K562 (cell line): ENCODE measurements at regions not wholly inside any gene's neighbourhood (a gene's known extent, or its start where the extent isn't known, plus 50 kb on each side); places are given as distances from the start of the nearest gene placed in this dataset.

Experiments used
- ATAC-seq: fragments of 200-7000 bp; cut with Tn5 transposase; 3 replicates; pipeline ENCODE4 v1.9.1; 2020; ENCODE audit warnings: moderate library complexity
- BruUV-seq: library from RNA; stranded (reverse); fragments of 400-500 nt; replicated peaks from 2 replicates; lab custom pipeline; 2021; lab: Mats Ljungman, UMichigan
- CTCF ChIA-PET: fragments of 300-600 bp; formaldehyde crosslinking; extraction: SDS; loops from one replicate; lab custom pipeline; 2021; ENCODE audit warnings: low intra/inter-chr PET ratio; lab: Yijun Ruan, JAX
- POLR2A ChIA-PET: fragments of 300-600, 350-650 bp; sonication (Branson Sonifier 250); formaldehyde crosslinking; extraction: SDS; loops from one replicate; lab custom pipeline; 2021; ENCODE audit warnings: antibody characterized with exemption, inconsistent platforms; lab: Yijun Ruan, JAX
- DNase-seq, 4 experiments: peaks; one replicate each; pipeline versions ENCODE4 v3.0.0 to v3.0.0-alpha.2; 2011 to 2018; ENCODE audit warnings: low spot score in 3 of 4, mixed read lengths in 3 of 4; ENCODE audit errors: extremely low read depth in 1 of 4
- FAIRE-seq: peaks from 2 replicates; lab custom pipeline; 2011; peaks lifted over from hg19 to GRCh38; lab: Jason Lieb, UNC
- H2AFZ ChIP-seq: 2 replicates; pipeline ENCODE4 v1.6.0; 2011; ENCODE audit warnings: low read depth, low read length, control low read depth, inconsistent platforms
- H3K27ac ChIP-seq: fragments of 200-600 bp; 3 replicates; pipeline ENCODE4 v1.8.0; 2011; ENCODE audit warnings: low read depth, mild to moderate bottlenecking, control low read depth, inconsistent platforms, low read length, moderate library complexity, mixed read lengths; ENCODE audit errors: extremely low read depth
- H3K27me3 ChIP-seq, 2 experiments: fragments of 300-600 bp in 1 of 2; 2 replicates in 1 of 2; 3 replicates in 1 of 2; pipeline versions ENCODE4 v1.6.0 to v1.8.0; 2011; ENCODE audit warnings: inconsistent platforms in 2 of 2, low read length in 2 of 2, mild to moderate bottlenecking in 1 of 2, mixed read lengths in 1 of 2, moderate library complexity in 1 of 2; ENCODE audit not compliant: control insufficient read depth in 2 of 2, insufficient read depth in 2 of 2
- H3K36me3 ChIP-seq: fragments of 300-600 bp; 3 replicates; pipeline ENCODE4 v1.8.0; 2011; ENCODE audit warnings: mild to moderate bottlenecking, low read length, inconsistent platforms; ENCODE audit not compliant: control insufficient read depth, insufficient read depth
- H3K4me1 ChIP-seq, 2 experiments: fragments of 200-600 bp in 1 of 2; replicated peaks in 1 of 2; 2 replicates in 1 of 2; 3 replicates in 1 of 2; pipeline versions ENCODE4 v1.5.1 to v1.8.0; 2011; ENCODE audit warnings: inconsistent platforms in 2 of 2, low read length in 2 of 2, mild to moderate bottlenecking in 1 of 2, mixed read lengths in 1 of 2, moderate library complexity in 1 of 2; ENCODE audit not compliant: control insufficient read depth in 2 of 2, insufficient read depth in 2 of 2
- H3K4me2 ChIP-seq: 2 replicates; pipeline ENCODE4 v1.6.1; 2011; ENCODE audit warnings: low read length, control low read depth, inconsistent platforms, mixed read lengths; ENCODE audit not compliant: insufficient read depth
- H3K4me3 ChIP-seq: fragments of 200-600 bp; sonication (generic), shearing (Covaris generic); 2 replicates; pipeline ENCODE4 v1.5.1; 2016; ENCODE audit warnings: control low read depth, inconsistent platforms
- H3K79me2 ChIP-seq: fragments of 200-600 bp; 3 replicates; pipeline ENCODE4 v1.8.0; 2011; ENCODE audit warnings: low read length, inconsistent platforms; ENCODE audit not compliant: control insufficient read depth, insufficient read depth
- H3K9ac ChIP-seq, 2 experiments: 2 replicates each; pipeline versions ENCODE4 v1.6.0 to v1.6.1; 2011; ENCODE audit warnings: low read depth in 2 of 2, low read length in 2 of 2, control low read depth in 1 of 2, inconsistent platforms in 1 of 2, mild to moderate bottlenecking in 1 of 2, mixed read lengths in 1 of 2; ENCODE audit not compliant: insufficient read depth in 1 of 2
- H3K9me1 ChIP-seq: one replicate; pipeline ENCODE4 v1.6.0; 2011; ENCODE audit warnings: inconsistent platforms, mild to moderate bottlenecking, low read length, moderate library complexity; ENCODE audit not compliant: control insufficient read depth, insufficient read depth
- H3K9me3 ChIP-seq: replicated peaks from 2 replicates; pipeline ENCODE4 v1.5.1; 2011; ENCODE audit warnings: low read depth, low read length, inconsistent platforms; ENCODE audit not compliant: control insufficient read depth, insufficient read depth
- H4K20me1 ChIP-seq: replicated peaks from 2 replicates; pipeline ENCODE4 v1.6.1; 2011; ENCODE audit warnings: low read length, inconsistent platforms, mixed read lengths; ENCODE audit not compliant: control insufficient read depth, insufficient read depth
- MAZ ChIP-seq, 2 experiments: fragments of 450-650 bp in 1 of 2; sonication (generic) in 1 of 2; formaldehyde crosslinking; IDR thresholded peaks in 1 of 2; conservative IDR thresholded peaks in 1 of 2; 2 replicates each; pipeline versions ENCODE4 v1.4.0 to v1.5.0; 2020; ENCODE audit warnings: mild to moderate bottlenecking in 1 of 2, missing genetic modification reagents in 1 of 2
- MTF1 ChIP-seq: fragments of 250-450 bp; sonication (Bioruptor Pico); IDR thresholded peaks from 2 replicates; pipeline ENCODE4 v1.9.0; 2021; ENCODE audit warnings: moderate library complexity, mild to moderate bottlenecking, inconsistent platforms, borderline replicate concordance
- RBM22 ChIP-seq: fragments of 200-400 bp; formaldehyde crosslinking; IDR thresholded peaks from 2 replicates; pipeline ENCODE4 v1.6.1; 2018; ENCODE audit warnings: low read length, low read depth; ENCODE audit not compliant: poor library complexity, severe bottlenecking
- RBM25 ChIP-seq: fragments of 200-400 bp; formaldehyde crosslinking; IDR thresholded peaks from 2 replicates; pipeline ENCODE4 v1.6.1; 2018; ENCODE audit warnings: low read length, low read depth, moderate library complexity; ENCODE audit not compliant: severe bottlenecking
- SUPT5H ChIP-seq: fragments of 450-650 bp; IDR thresholded peaks from 2 replicates; pipeline ENCODE4 v1.6.1; 2016
- ZNF780A ChIP-seq: fragments of 250-450 bp; sonication (Bioruptor Pico); IDR thresholded peaks from 2 replicates; pipeline ENCODE4 v1.5.0; 2021; ENCODE audit warnings: mild to moderate bottlenecking
- WGBS: fragments of 100-300 bp; shearing (Covaris generic); methylation state at CpG from one replicate; pipeline ENCODE4 v1.1.6; 2016; ENCODE audit warnings: low coverage, mixed read lengths; ENCODE audit not compliant: insufficient coverage; ENCODE audit errors: missing lambda C conversion rate; 5-methylcytosine and 5-hydroxymethylcytosine counted together
- in situ Hi-C: fragments of 300-500 bp; cut with MboI; formaldehyde crosslinking; loops from 4 replicates; pipeline ENCODE4 v1.15.0; 2018; ENCODE audit warnings: inconsistent platforms, mixed read lengths
- intact Hi-C: fragments of 100-400 bp; cut with micrococcal nuclease; formaldehyde crosslinking; loops from 2 replicates; pipeline ENCODE4 v1.14.2; 2022
- TF ChIP-seq, protein P1 (sequence below): fragments of 450-650 bp; formaldehyde crosslinking; IDR thresholded peaks from 2 replicates; pipeline ENCODE4 v1.4.0; 2020; ENCODE audit warnings: mild to moderate bottlenecking, mixed read lengths
- TF ChIP-seq, protein P2 (sequence below): IDR thresholded peaks from 2 replicates; pipeline ENCODE4 v1.6.1; 2014; ENCODE audit warnings: antibody characterized with exemption
- TF ChIP-seq, protein P3 (sequence below): sonication (generic); formaldehyde crosslinking; IDR thresholded peaks from 2 replicates; pipeline ENCODE4 v1.8.0; 2022; ENCODE audit warnings: missing genetic modification reagents, mild to moderate bottlenecking, borderline replicate concordance
- TF ChIP-seq, protein P4 (sequence below): conservative IDR thresholded peaks from 2 replicates; pipeline ENCODE4 v1.6.1; 2011; ENCODE audit warnings: low read depth, mild to moderate bottlenecking, low read length; ENCODE audit not compliant: control insufficient read depth

DNA sequence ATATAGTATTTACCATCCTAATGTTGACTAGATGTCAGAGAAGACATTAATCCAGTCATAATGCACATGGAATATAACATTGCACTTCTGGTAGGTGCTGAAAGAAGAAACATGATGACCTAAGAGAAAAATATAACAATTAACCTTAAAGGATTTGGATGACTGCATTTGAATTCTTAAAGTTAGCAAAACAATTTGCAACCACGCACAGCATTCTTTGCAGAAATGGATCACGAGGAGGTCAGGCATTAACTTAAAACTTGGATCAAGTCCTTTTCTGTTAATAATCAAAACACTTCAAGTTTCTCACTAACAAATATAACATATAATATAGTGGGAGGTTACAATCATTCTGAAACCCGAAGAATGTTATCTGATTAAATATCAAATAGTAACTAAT lies 525.0 kb upstream of the SLITRK6 start:
- DNase-seq (no peak), FAIRE-seq (no peak), ATAC-seq (no peak)
- no peak overlapping the region for H3K27ac ChIP-seq
- CTCF ChIA-PET = no interaction called here
- TF ChIP-seq MAZ (CRISPR knock-in tag; conservative IDR thresholded peaks at IDR 0.05 in 1 of 2, IDR thresholded peaks at IDR 0.05 in 1 of 2) = no peak
- TF ChIP-seq ZNF780A (CRISPR knock-in tag) = no peak
- no peak for TF ChIP-seq RBM22
- no peak for TF ChIP-seq MTF1
- POLR2A ChIA-PET = no interaction called here
- no peaks in the 10 kb centered on the region for H3K9me3 ChIP-seq
- no peak overlapping the region for H3K9ac ChIP-seq
- H3K27me3 ChIP-seq = no peaks in the 10 kb centered on the region
- H4K20me1 ChIP-seq = no peaks in the 10 kb centered on the region
- no peaks in the 10 kb centered on the region for H3K9me1 ChIP-seq
- 5% methylated on average over 3 of the region's 3 CpGs for WGBS
- no peak overlapping the region for H3K4me2 ChIP-seq
- in situ Hi-C loops = no loop called here
- H3K4me1 ChIP-seq = no peaks in the 10 kb centered on the region
- no peaks in the 10 kb centered on the region for H3K36me3 ChIP-seq
- intact Hi-C loops = no loop called here
- H3K79me2 ChIP-seq = no peaks in the 10 kb centered on the region
- BruUV-seq = no TSS peak
- H3K4me3 ChIP-seq = no peak overlapping the region
- no peak overlapping the region for H2AFZ ChIP-seq

DNA sequence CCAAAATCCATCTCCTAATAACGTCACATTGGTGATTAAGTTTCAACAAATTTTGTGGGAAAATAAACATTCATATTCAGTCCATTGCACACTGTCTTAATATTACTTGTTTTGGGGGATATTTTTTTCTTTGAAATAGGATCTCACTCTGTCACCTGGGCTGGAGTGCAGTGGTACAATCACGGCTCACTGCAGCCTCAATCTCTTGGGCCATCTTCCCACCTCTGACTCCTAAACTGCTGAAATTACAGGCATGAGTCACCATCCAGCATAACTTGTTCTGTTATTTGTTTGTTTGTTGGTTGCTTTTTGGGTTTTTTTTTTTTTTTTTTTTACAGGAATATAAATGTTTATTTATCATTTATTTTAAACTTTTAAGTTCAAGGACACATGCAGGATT lies 556.1 kb upstream of the SLITRK6 start:
- Histone ChIP-seq H3K4me1 (no peaks in the 10 kb centered on the region), H3K27me3 (no peaks in the 10 kb centered on the region), H3K9me3 (no peaks in the 10 kb centered on the region), H4K20me1 (no peaks in the 10 kb centered on the region), H3K27ac (no peak overlapping the region), H3K9me1 (no peaks in the 10 kb centered on the region), H3K4me2 (no peak overlapping the region), H2AFZ (no peak overlapping the region), H3K4me3 (no peak overlapping the region), H3K36me3 (no peaks in the 10 kb centered on the region), H3K79me2 (no peaks in the 10 kb centered on the region), H3K9ac (no peak overlapping the region)
- ChIA-PET POLR2A (no interaction called here), CTCF (no interaction called here)
- DNase-seq (no peak), ATAC-seq (no peak), FAIRE-seq (no peak)
- intact Hi-C loops (no loop called here), in situ Hi-C loops (no loop called here)
- 0% methylated on average over 2 of the region's 2 CpGs for WGBS
- BruUV-seq = no TSS peak
- TF ChIP-seq, protein P1, sequence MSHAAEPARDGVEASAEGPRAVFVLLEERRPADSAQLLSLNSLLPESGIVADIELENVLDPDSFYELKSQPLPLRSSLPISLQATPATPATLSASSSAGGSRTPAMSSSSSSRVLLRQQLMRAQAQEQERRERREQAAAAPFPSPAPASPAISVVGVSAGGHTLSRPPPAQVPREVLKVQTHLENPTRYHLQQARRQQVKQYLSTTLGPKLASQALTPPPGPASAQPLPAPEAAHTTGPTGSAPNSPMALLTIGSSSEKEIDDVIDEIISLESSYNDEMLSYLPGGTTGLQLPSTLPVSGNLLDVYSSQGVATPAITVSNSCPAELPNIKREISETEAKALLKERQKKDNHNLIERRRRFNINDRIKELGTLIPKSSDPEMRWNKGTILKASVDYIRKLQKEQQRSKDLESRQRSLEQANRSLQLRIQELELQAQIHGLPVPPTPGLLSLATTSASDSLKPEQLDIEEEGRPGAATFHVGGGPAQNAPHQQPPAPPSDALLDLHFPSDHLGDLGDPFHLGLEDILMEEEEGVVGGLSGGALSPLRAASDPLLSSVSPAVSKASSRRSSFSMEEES (CRISPR knock-in tag) = no peak
- TF ChIP-seq, protein P2, sequence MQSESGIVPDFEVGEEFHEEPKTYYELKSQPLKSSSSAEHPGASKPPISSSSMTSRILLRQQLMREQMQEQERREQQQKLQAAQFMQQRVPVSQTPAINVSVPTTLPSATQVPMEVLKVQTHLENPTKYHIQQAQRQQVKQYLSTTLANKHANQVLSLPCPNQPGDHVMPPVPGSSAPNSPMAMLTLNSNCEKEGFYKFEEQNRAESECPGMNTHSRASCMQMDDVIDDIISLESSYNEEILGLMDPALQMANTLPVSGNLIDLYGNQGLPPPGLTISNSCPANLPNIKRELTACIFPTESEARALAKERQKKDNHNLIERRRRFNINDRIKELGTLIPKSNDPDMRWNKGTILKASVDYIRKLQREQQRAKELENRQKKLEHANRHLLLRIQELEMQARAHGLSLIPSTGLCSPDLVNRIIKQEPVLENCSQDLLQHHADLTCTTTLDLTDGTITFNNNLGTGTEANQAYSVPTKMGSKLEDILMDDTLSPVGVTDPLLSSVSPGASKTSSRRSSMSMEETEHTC = no peak
- TF ChIP-seq SUPT5H (no peak), RBM25 (no peak)
- TF ChIP-seq, protein P3, sequence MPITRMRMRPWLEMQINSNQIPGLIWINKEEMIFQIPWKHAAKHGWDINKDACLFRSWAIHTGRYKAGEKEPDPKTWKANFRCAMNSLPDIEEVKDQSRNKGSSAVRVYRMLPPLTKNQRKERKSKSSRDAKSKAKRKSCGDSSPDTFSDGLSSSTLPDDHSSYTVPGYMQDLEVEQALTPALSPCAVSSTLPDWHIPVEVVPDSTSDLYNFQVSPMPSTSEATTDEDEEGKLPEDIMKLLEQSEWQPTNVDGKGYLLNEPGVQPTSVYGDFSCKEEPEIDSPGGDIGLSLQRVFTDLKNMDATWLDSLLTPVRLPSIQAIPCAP (CRISPR knock-in tag) = no peak
- TF ChIP-seq, protein P4, sequence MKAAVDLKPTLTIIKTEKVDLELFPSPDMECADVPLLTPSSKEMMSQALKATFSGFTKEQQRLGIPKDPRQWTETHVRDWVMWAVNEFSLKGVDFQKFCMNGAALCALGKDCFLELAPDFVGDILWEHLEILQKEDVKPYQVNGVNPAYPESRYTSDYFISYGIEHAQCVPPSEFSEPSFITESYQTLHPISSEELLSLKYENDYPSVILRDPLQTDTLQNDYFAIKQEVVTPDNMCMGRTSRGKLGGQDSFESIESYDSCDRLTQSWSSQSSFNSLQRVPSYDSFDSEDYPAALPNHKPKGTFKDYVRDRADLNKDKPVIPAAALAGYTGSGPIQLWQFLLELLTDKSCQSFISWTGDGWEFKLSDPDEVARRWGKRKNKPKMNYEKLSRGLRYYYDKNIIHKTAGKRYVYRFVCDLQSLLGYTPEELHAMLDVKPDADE = no peak
